ENCODE measurements at regions not wholly inside any gene's neighbourhood (a gene's known extent, or its start where the extent isn't known, plus 50 kb on each side); places are given as distances from the start of the nearest gene placed in this dataset.

DNA sequence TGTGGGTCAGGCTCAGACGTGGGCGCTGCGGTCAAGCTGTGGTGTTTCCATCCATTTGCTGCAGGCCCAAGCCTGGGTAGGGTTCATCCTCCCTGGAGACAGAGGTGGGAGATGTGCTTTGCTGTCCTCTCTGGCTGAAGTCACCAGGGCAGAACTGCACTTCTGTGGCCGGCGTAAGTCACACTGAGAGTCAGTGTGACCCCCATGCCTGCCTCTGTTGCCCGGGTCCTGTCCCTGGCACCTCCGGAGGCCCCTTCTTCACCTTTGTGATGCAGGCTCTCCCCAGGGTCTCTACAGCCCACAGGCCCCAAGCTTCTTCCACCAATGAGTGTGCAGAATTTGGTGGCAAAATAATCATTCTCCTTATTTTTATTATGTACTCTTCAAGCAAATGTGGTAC, 53.8 kb upstream of the DACT2 start:
- no peak overlapping the region for H3K4me3 Mint-ChIP-seq
- peaks cover 0 to 5% of the 10 kb centered on the region in 2 donors for H3K4me1 Mint-ChIP-seq
- ATAC-seq: no peak
- no peaks in the 10 kb centered on the region for H3K36me3 Mint-ChIP-seq
- TF ChIP-seq, protein P1, sequence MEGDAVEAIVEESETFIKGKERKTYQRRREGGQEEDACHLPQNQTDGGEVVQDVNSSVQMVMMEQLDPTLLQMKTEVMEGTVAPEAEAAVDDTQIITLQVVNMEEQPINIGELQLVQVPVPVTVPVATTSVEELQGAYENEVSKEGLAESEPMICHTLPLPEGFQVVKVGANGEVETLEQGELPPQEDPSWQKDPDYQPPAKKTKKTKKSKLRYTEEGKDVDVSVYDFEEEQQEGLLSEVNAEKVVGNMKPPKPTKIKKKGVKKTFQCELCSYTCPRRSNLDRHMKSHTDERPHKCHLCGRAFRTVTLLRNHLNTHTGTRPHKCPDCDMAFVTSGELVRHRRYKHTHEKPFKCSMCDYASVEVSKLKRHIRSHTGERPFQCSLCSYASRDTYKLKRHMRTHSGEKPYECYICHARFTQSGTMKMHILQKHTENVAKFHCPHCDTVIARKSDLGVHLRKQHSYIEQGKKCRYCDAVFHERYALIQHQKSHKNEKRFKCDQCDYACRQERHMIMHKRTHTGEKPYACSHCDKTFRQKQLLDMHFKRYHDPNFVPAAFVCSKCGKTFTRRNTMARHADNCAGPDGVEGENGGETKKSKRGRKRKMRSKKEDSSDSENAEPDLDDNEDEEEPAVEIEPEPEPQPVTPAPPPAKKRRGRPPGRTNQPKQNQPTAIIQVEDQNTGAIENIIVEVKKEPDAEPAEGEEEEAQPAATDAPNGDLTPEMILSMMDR (IDR thresholded peaks at IDR 0.05): no peak
- no peaks in the 10 kb centered on the region for H3K27me3 ChIP-seq (ENCODE audit: control insufficient read depth, insufficient read depth, low read length)
- peaks cover 0 to 3% of the 10 kb centered on the region in 2 donors for H3K27me3 Mint-ChIP-seq (ENCODE audit: low read depth in 2 of 2)
- no peak for DNase-seq
- WGBS (ENCODE audit: insufficient coverage): 92% methylated on average over 7 of the region's 7 CpGs
- H3K27ac Mint-ChIP-seq: no peak overlapping the region
- H3K27ac ChIP-seq (ENCODE audit: low read length): no peak overlapping the region
- no peaks in the 10 kb centered on the region for H3K9me3 ChIP-seq (ENCODE audit: control insufficient read depth, insufficient read depth, low read length)
- H3K36me3 ChIP-seq (ENCODE audit: control insufficient read depth, insufficient read depth, low read length): no peaks in the 10 kb centered on the region
- no peaks in the 10 kb centered on the region for H3K4me1 ChIP-seq (ENCODE audit: control insufficient read depth, insufficient read depth, low read length)
- intact Hi-C loops (cut with micrococcal nuclease): loop anchor here (5.0 kb wide), 1 partner anchor 584 kb away; no protein-coding TSS in a partner anchor
- no peak overlapping the region for H3K4me3 ChIP-seq (ENCODE audit: low read length)
- H3K9me3 Mint-ChIP-seq: no peaks in the 10 kb centered on the region

DNA sequence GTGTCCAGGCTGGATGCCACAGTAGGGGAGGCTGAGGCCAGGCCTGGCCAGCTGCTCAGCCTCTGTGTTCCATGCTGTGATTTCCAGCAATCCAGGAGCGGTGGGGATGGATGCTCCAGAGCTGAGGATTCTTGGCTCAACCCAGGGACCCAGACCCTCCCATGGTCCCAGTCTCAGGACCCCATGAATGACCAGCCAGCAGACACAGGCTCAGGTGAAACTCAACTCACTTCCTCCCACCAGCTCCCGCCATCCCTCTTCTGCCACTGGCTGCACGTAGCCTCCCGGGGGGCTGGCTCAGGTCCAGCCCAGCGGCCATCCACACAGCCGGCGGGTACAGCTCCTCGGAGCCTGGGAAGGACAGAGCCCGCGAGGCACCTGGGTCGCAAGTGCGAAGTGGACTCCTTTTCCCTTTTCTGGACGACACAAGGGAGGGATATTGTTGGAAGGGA, 54.5 kb upstream of the DACT2 start:
- intact Hi-C loops (cut with micrococcal nuclease): loop anchor here (5.0 kb wide), 1 partner anchor 583 kb away; no protein-coding TSS in a partner anchor
- Histone ChIP-seq H3K4me1 (ENCODE audit: control insufficient read depth, insufficient read depth, low read length) (no peaks in the 10 kb centered on the region), H3K27ac (ENCODE audit: low read length) (no peak overlapping the region), H3K27me3 (ENCODE audit: control insufficient read depth, insufficient read depth, low read length) (no peaks in the 10 kb centered on the region), H3K9me3 (ENCODE audit: control insufficient read depth, insufficient read depth, low read length) (no peaks in the 10 kb centered on the region), H3K4me3 (ENCODE audit: low read length) (no peak overlapping the region), H3K36me3 (ENCODE audit: control insufficient read depth, insufficient read depth, low read length) (no peaks in the 10 kb centered on the region)
- peaks cover 0 to under 1% of the 10 kb centered on the region in 2 donors for H3K27me3 Mint-ChIP-seq (ENCODE audit: low read depth in 2 of 2)
- H3K4me3 Mint-ChIP-seq: no peak overlapping the region
- no peaks in the 10 kb centered on the region for H3K9me3 Mint-ChIP-seq
- ATAC-seq: no peak
- H3K27ac Mint-ChIP-seq: no peak overlapping the region
- 90% methylated on average over 13 of the region's 13 CpGs for WGBS (ENCODE audit: insufficient coverage)
- TF ChIP-seq, protein P1 (IDR thresholded peaks at IDR 0.05): no peak
- H3K36me3 Mint-ChIP-seq: no peaks in the 10 kb centered on the region
- no peak for DNase-seq
- peaks cover 0 to 5% of the 10 kb centered on the region in 2 donors for H3K4me1 Mint-ChIP-seq

DNA sequence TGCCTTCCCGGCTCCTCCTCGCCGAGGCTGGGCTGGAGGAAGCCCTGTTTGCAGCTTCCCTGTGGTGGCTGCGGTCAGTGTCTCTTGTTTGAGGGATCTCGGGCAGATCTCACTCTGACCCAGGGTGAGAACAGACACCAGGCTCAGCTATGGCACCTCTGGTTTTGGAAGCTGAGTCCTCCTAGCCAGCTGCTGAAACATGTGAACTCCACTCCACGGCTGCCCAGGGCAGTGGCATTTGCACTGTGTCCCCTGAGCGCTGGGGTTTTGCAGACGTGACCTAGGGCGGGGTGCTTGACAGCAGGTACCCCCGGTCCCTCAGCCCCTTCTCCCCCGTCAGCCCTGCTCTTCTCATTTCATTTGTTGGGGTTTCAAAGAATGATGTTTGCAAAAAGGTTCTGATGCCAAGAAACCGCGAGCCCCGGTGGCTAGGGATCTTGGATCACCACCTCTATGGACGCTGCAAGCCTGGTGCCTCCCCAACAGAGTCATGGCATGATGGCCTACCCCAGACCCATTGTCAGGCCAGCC, 55.0 kb upstream of the DACT2 start:
- intact Hi-C loops (cut with micrococcal nuclease): loop anchor here (5.0 kb wide), 1 partner anchor 583 kb away; no protein-coding TSS in a partner anchor
- Mint-ChIP-seq H3K27ac (no peak overlapping the region), H3K4me3 (no peak overlapping the region), H3K9me3 (no peaks in the 10 kb centered on the region), H3K4me1 (peaks cover 0 to 5% of the 10 kb centered on the region in 2 donors), H3K27me3 (ENCODE audit: low read depth in 2 of 2) (no peaks in the 10 kb centered on the region), H3K36me3 (no peaks in the 10 kb centered on the region)
- no peak overlapping the region for H3K4me3 ChIP-seq (ENCODE audit: low read length)
- no peaks in the 10 kb centered on the region for H3K27me3 ChIP-seq (ENCODE audit: control insufficient read depth, insufficient read depth, low read length)
- 86% methylated on average over 15 of the region's 15 CpGs for WGBS (ENCODE audit: insufficient coverage)
- no peak for DNase-seq
- H3K36me3 ChIP-seq (ENCODE audit: control insufficient read depth, insufficient read depth, low read length): no peaks in the 10 kb centered on the region
- ATAC-seq: no peak
- TF ChIP-seq, protein P1 (IDR thresholded peaks at IDR 0.05): no peak
- H3K27ac ChIP-seq (ENCODE audit: low read length): no peak overlapping the region
- H3K9me3 ChIP-seq (ENCODE audit: control insufficient read depth, insufficient read depth, low read length): no peaks in the 10 kb centered on the region
- no peaks in the 10 kb centered on the region for H3K4me1 ChIP-seq (ENCODE audit: control insufficient read depth, insufficient read depth, low read length)

DNA sequence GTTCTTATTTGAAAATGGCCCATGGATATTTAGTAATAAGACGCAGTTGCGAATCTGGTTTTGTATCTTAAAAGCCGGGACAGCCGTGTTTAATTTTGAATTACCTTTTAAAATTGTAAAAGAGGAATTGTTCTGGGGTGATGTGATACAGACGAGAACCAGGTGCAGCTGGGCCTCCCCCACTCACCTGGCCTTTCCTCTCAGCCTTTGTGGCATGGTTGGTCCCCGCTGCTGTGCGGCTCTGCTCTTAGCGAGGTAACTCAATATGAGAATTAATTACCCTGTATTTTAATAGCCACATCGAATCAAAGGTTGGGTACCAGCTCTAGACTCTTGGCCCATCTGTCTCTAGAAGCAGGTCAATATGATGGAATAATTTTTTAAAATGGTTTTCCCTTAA, 56.5 kb upstream of the DACT2 start:
- 94% methylated on average over 7 of the region's 9 CpGs for WGBS (ENCODE audit: insufficient coverage)

More for the DNA sequence above, 56.5 kb upstream of the DACT2 start:
- no peak overlapping the region for H3K4me3 Mint-ChIP-seq
- Histone ChIP-seq H3K9me3 (ENCODE audit: control insufficient read depth, insufficient read depth, low read length) (no peaks in the 10 kb centered on the region), H3K27ac (ENCODE audit: low read length) (no peak overlapping the region), H3K36me3 (ENCODE audit: control insufficient read depth, insufficient read depth, low read length) (no peaks in the 10 kb centered on the region), H3K4me1 (ENCODE audit: control insufficient read depth, insufficient read depth, low read length) (no peaks in the 10 kb centered on the region), H3K27me3 (ENCODE audit: control insufficient read depth, insufficient read depth, low read length) (no peaks in the 10 kb centered on the region), H3K4me3 (ENCODE audit: low read length) (no peak overlapping the region)
- H3K4me1 Mint-ChIP-seq: no peaks in the 10 kb centered on the region
- H3K9me3 Mint-ChIP-seq: no peaks in the 10 kb centered on the region
- intact Hi-C loops (cut with micrococcal nuclease): no loop called here
- H3K36me3 Mint-ChIP-seq: no peaks in the 10 kb centered on the region
- ATAC-seq (no peak), DNase-seq (no peak)
- H3K27me3 Mint-ChIP-seq (ENCODE audit: low read depth in 2 of 2): no peaks in the 10 kb centered on the region
- H3K27ac Mint-ChIP-seq: no peak overlapping the region
- TF ChIP-seq, protein P1 (IDR thresholded peaks at IDR 0.05): no peak
